ENCODE measurements at regions not wholly inside any gene's neighbourhood (a gene's known extent, or its start where the extent isn't known, plus 50 kb on each side); places are given as distances from the start of the nearest gene placed in this dataset.

- TF ChIP-seq POLR2A (IDR thresholded peaks at IDR 0.05) (no peak), CTCF (IDR thresholded peaks at IDR 0.05) (no peak)
Observed at GRCh38 chr2:180553094-180553715, 427.2 kb upstream of the UBE2E3 start.
